Smooth muscle cell (in vitro differentiated cells): ENCODE measurements at regions not wholly inside any gene's neighbourhood (a gene's known extent, or its start where the extent isn't known, plus 50 kb on each side); places are given as distances from the start of the nearest gene placed in this dataset.

Source experiments
- DNase-seq: peaks from one replicate; lab custom pipeline; 2025; ENCODE audit not compliant: unreplicated experiment; lab: John Stamatoyannopoulos, UW
- H2AFZ ChIP-seq: fragments of 200-600 bp; sonication (generic); 2 replicates; pipeline ENCODE4 v1.6.0; 2016; ENCODE audit warnings: antibody characterized with exemption, low read depth, mild to moderate bottlenecking
- H3F3A ChIP-seq: fragments of 200-600 bp; sonication (generic); 2 replicates; pipeline ENCODE4 v1.6.0; 2017; ENCODE audit warnings: antibody characterized with exemption, low read depth
- H3K27ac ChIP-seq: fragments of 200-600 bp; sonication (generic); 2 replicates; pipeline ENCODE4 v1.5.1; 2016; ENCODE audit warnings: low read depth, mild to moderate bottlenecking
- H3K27me3 ChIP-seq: fragments of 200-600 bp; sonication (generic); 2 replicates; pipeline ENCODE4 v1.6.1; 2016; ENCODE audit warnings: low read depth, mild to moderate bottlenecking
- H3K36me3 ChIP-seq: fragments of 200-600 bp; sonication (generic); 2 replicates; pipeline ENCODE4 v1.5.1; 2016; ENCODE audit warnings: low read depth
- H3K4me1 ChIP-seq: fragments of 200-600 bp; sonication (generic); 2 replicates; pipeline ENCODE4 v1.5.1; 2016; ENCODE audit warnings: low read depth
- H3K4me2 ChIP-seq: fragments of 200-600 bp; sonication (generic); 2 replicates; pipeline ENCODE4 v1.6.0; 2016; ENCODE audit warnings: mild to moderate bottlenecking
- H3K4me3 ChIP-seq: fragments of 200-600 bp; sonication (generic); 2 replicates; pipeline ENCODE4 v1.5.1; 2016; ENCODE audit warnings: mild to moderate bottlenecking
- H3K79me2 ChIP-seq: fragments of 200-600 bp; sonication (generic); 2 replicates; pipeline ENCODE4 v1.6.0; 2016; ENCODE audit warnings: low read depth, mild to moderate bottlenecking
- H3K9ac ChIP-seq: fragments of 200-600 bp; sonication (generic); 2 replicates; pipeline ENCODE4 v1.6.0; 2016; ENCODE audit warnings: low read depth
- H3K9me3 ChIP-seq: fragments of 200-600 bp; sonication (generic); replicated peaks from 2 replicates; pipeline ENCODE4 v1.5.1; 2016; ENCODE audit warnings: low read depth
- H4K20me1 ChIP-seq: fragments of 200-600 bp; sonication (generic); 2 replicates; pipeline ENCODE4 v1.6.0; 2016; ENCODE audit warnings: low read depth
- CTCF ChIP-seq: fragments of 200-600 bp; sonication (generic); IDR thresholded peaks from 2 replicates; pipeline ENCODE4 v1.5.1; 2017; ENCODE audit warnings: borderline replicate concordance, mild to moderate bottlenecking, antibody characterized with exemption; ENCODE audit not compliant: insufficient read depth, poor library complexity, severe bottlenecking
- WGBS: methylation state at CpG from one replicate; pipeline ENCODE4 v1.1.7; 2016; ENCODE audit warnings: low lambda C conversion rate; 5-methylcytosine and 5-hydroxymethylcytosine counted together

GRCh38 chr1:193311226-193311948 lies 125.0 kb upstream of the B3GALT2 start:
- WGBS = 84% methylated on average over 4 of the region's 4 CpGs
- Histone ChIP-seq H4K20me1 (no peaks in the 10 kb centered on the region), H3K79me2 (no peaks in the 10 kb centered on the region), H2AFZ (no peak overlapping the region), H3K36me3 (no peaks in the 10 kb centered on the region), H3K9ac (no peak overlapping the region), H3K4me3 (no peak overlapping the region), H3K4me1 (peaks cover 3% of the 10 kb centered on the region), H3K27ac (no peak overlapping the region), H3K4me2 (no peak overlapping the region), H3K9me3 (no peaks in the 10 kb centered on the region), H3K27me3 (no peaks in the 10 kb centered on the region), H3F3A (no peaks in the 10 kb centered on the region)
- TF ChIP-seq CTCF = no peak
- DNase-seq = no peak

DNA sequence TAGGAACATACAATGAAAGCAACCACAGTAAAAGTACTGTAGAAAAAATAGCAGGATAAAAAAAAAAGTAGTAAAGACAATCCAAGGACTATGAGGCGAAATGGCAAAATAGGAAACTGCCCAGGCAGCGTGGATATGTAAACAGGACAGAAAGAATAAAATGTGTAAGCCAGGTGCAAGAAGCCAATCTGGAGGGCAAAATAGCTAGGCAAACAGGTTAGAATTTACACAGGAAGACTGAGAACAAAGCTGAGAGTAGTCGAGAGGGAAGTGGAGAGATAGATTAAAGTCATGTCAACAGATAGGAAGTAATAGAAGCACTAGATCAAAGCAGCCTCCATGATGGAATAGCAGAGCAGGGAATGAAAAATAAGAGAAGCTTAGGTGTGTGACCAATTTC lies 124.2 kb upstream of the B3GALT2 start:
- DNase-seq = no peak
- H3K27ac ChIP-seq = no peak overlapping the region
- H3K9ac ChIP-seq = no peak overlapping the region
- H3K9me3 ChIP-seq = no peaks in the 10 kb centered on the region
- peaks cover 3% of the 10 kb centered on the region for H3K4me1 ChIP-seq
- no peaks in the 10 kb centered on the region for H4K20me1 ChIP-seq
- no peaks in the 10 kb centered on the region for H3K27me3 ChIP-seq
- H2AFZ ChIP-seq = no peak overlapping the region
- no peaks in the 10 kb centered on the region for H3K79me2 ChIP-seq
- H3F3A ChIP-seq = no peaks in the 10 kb centered on the region
- WGBS = 89% methylated on average over 3 of the region's 3 CpGs
- H3K4me3 ChIP-seq = no peak overlapping the region
- no peaks in the 10 kb centered on the region for H3K36me3 ChIP-seq
- H3K4me2 ChIP-seq = no peak overlapping the region
- TF ChIP-seq CTCF = no peak

DNA sequence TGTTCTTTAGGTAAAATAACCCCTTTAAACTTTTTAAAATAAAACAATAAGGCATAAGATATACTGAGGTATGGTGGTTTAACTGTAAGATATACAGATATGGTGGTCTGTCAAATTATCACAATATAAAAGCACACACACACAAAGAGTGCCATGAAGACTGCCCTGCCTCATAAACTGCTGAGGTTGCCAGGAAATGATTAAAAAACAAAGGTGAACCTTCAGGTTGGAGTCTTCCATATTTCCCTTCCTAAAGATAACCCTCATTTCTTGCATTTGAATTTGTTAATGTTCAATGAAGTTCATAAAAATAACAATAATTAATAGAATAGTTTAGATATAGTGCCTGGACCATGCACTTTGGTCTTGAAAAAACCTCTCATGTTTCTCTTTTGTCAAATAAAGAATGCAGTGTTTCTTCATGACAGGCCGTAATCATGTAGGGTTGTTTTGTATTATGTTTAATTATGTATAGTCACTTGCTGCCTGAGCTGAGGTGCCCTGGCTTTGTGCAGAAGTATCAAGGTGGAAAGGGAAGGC lies 123.6 kb upstream of the B3GALT2 start:
- no peaks in the 10 kb centered on the region for H3K27me3 ChIP-seq
- H3K4me1 ChIP-seq = peaks cover 3% of the 10 kb centered on the region
- no peak for DNase-seq
- no peak overlapping the region for H3K4me3 ChIP-seq
- H3K79me2 ChIP-seq = no peaks in the 10 kb centered on the region
- H3K9me3 ChIP-seq = no peaks in the 10 kb centered on the region
- no peak overlapping the region for H3K9ac ChIP-seq
- no peaks in the 10 kb centered on the region for H4K20me1 ChIP-seq
- H3K4me2 ChIP-seq = no peak overlapping the region
- no peaks in the 10 kb centered on the region for H3K36me3 ChIP-seq
- no peak for TF ChIP-seq CTCF
- WGBS = 87% methylated on average over 1 of the region's 1 CpG
- H3K27ac ChIP-seq = no peak overlapping the region
- H3F3A ChIP-seq = no peaks in the 10 kb centered on the region
- no peak overlapping the region for H2AFZ ChIP-seq

GRCh38 chr1:193308438-193308837 lies 122.0 kb upstream of the B3GALT2 start:
- H3K27me3 ChIP-seq = no peaks in the 10 kb centered on the region
- no peak overlapping the region for H3K4me2 ChIP-seq
- no peak for DNase-seq
- H3K4me1 ChIP-seq = peaks cover 3% of the 10 kb centered on the region
- no peaks in the 10 kb centered on the region for H4K20me1 ChIP-seq
- H2AFZ ChIP-seq = no peak overlapping the region
- no peaks in the 10 kb centered on the region for H3F3A ChIP-seq
- H3K36me3 ChIP-seq = no peaks in the 10 kb centered on the region
- no peak overlapping the region for H3K4me3 ChIP-seq
- TF ChIP-seq CTCF = no peak
- no peaks in the 10 kb centered on the region for H3K9me3 ChIP-seq
- WGBS = 57% methylated on average over 1 of the region's 1 CpG
- no peak overlapping the region for H3K27ac ChIP-seq
- no peak overlapping the region for H3K9ac ChIP-seq
- no peaks in the 10 kb centered on the region for H3K79me2 ChIP-seq
